Stimulated activated CD4-positive, alpha-beta T cell treated with anti-CD3 and anti-CD28 coated beads, Interleukin-4, amount 100 ng/mL, for 4 hours (primary cell): ENCODE measurements at regions not wholly inside any gene's neighbourhood (a gene's known extent, or its start where the extent isn't known, plus 50 kb on each side); places are given as distances from the start of the nearest gene placed in this dataset.
"Not testable (repeated sequence)": the region's sequence is repeated elsewhere in the genome, so short reads cannot be mapped to it uniquely, and the experiment has no call there.

Experiments used
- DNase-seq, 2 experiments: peaks; one replicate each; pipeline ENCODE4 v3.0.0-alpha.2; 2020

DNA sequence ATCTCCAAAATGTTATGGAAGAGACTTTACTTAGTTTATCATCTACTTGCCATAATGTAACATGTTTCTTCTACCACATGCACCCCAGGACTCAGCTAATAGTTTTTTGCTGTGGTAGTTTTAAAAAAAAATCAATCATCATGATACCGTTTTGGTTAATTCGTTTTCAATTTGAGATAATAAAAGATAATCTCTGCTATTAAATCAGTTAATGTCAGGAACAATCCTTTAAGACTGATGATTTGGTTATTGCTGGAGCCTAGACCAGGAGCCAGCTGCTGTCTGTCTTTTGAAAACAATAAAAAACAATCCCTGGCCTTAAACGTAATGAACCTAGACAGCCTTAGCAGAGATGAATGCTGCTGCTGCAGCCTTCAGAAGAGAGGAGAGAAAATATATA lies 403.7 kb downstream of the OXSM start:
- no peak for DNase-seq

DNA sequence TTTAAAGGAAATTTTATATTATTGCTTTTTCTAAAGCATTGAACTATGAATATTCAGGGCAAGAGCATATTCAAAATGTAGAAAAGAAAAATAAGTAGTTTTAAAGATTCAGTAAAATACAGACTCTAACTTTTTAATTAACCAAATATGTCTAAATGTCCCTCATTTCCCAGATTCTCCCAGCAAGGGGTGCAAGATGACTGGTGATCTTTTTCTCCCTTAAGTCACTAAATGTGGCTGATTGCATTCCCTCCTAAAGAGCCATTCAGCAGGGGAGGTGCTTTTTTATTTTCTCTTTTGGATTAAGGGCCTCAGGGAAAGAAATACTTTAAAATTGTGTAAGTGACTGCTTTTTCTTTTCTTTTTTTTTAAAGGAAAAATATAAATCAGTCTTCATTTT lies 406.9 kb downstream of the OXSM start:
- no peak for DNase-seq

DNA sequence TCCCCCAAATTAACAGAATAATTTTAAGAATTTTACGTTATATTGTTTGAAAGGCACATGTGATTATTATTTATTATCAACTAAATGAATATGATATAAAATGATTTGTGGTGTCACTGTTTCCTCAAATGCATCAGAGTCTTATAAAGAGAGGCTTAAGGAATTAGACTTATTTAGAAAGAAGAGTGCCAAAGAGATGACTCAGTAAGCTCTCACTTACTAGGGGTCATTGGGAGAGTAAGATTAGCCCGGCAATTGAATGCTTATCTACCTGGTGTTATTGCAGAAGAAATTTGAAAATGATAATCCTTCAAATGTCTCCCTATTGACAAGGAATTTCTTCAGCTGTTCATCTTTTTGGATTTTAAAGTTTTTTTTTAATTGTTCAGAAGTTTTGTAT lies 408.7 kb downstream of the OXSM start:
- no peak for DNase-seq

DNA sequence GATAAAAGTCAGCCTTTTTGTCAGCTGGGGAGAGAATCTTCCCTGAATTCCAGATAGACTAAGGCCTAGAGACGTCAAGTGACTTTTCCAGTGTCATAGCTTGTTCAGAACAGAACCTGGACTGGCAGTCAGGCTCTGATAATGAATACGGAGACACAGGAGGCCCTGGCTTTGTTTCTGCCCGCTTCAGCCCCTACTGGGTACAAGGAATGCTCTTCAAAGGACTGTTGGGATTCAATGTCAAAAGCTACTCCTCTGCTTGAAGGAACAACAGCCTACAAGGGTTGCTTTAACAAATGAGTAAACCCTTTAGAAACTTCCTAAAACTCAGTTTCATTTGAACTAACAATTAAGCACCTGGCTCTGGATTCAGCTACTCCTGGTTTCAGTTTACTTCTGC lies 412.3 kb downstream of the OXSM start:
- DNase-seq = no peak

DNA sequence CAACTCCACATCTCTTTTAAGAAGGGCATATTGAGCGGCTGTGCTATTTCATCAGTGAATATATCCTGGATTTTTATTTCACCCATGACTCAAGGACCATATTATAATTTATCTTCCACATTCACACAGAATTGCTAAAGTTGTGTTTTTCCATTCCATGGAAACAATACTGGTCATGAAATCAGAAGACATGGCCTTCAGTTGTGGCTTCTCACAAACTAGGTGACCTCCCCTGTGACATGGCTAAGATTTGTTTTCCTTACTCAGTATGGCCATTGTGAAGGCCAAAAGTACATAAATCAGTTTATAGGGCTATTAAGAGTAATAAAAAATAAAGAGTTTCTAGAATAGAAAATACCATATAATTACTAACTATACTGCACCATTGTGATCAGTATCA lies 415.6 kb downstream of the OXSM start:
- no peak for DNase-seq

DNA sequence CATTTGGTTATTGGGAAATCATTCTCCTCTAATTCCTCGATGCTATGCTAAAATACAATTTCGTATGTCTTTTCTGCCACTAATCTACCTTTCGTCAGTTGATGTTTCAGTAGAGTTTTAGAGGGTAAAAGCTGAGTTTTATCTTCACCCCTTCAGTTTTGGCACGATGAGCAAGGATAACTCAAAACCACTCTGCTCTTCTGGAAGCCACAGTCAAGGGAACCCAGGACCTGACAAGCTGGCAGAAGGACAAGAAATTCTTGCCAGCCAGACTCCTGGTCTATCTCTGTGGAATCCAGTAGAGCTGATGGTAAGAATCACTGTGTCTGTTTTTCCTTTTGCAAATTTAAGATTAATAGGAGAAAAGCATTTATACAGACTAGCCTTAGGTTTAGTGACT lies 414.4 kb upstream of the LRRC3B start:
- no peak for DNase-seq

DNA sequence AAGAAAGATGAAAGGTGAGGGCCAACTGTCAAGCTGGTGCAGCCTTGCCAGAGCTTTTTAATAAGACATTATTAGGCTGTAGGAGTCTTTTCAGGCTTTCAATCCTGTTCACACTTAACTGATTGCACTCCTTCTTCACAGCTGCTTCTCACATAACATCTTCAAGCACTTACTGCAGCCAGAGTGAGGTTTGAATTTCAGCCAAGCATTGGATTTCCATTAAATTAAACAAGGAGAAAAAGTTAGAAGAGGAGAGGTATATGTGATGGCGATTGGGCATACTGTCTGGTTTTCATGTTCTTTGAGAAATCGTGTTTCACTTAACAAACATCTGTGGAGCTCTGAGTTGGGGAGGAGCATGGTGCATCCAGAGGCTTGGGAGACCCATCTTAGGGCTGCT lies 392.8 kb upstream of the LRRC3B start:
- DNase-seq = no peak

DNA sequence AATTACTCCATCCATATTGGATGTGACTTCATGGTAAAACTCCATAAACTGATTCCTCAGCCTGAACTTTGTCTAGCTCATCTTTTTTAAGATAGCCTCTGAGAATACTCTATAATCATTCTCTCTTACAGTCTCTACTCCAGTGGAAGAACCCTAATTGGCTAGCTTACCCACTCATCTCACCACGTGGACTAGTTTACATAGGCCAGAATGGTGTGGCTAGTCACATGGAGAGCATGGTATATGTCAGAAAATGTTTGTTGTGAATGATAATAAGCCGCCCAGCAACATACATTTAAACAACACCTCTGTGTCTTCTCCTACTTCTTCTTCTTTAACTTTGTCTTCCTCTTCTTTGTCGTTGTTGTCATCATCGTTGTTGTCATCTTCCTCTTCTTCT lies 389.2 kb upstream of the LRRC3B start:
- no peak for DNase-seq

DNA sequence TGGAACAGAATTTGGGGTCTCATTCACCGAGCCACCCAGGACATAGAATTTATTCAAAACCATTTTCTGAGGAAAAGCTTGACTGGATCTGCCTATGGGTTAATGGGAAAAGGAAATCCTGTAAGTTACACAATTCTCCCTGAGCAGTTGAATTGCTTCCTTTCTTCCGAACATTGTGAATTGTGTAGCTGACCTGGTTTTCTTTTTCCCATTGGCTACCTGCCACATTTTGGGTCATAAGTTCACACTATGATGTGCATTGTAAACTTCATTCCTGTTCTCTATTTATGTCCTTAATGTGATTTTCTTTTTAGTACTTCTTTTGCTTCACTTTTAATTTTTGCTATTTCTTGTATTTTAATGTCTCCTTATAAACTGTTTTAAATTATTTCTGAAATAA lies 386.0 kb upstream of the LRRC3B start:
- no peak for DNase-seq

DNA sequence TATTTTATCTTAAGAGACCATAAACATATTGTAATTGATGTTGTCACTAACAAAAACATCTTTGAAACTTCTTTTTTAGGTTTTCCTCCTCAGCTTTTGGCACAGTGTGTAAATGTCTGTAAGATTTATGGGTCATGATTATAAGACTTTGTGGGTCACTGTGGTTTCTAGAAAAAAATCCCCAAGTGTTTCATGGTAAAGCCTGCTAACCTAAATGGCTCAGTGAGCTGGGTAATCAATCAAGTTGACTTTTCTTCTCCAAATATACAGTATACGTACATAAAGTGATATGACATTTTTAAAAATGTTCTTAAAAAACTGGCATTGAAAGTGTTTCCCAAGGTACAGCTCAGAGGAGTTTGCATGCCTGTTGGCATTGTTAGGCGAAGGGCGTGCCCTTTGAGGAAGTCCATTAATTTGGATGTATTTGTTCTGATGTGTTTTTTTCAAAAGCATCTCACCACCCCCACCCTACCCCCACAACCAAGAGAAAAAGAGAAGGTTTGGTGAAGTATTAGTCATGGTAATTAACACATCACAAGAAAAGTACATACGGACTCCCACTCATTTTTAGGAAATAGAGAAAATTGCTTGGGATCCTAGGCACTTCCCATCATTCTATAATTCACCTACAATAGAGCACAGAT lies 385.4 kb upstream of the LRRC3B start:
- DNase-seq = no peak

DNA sequence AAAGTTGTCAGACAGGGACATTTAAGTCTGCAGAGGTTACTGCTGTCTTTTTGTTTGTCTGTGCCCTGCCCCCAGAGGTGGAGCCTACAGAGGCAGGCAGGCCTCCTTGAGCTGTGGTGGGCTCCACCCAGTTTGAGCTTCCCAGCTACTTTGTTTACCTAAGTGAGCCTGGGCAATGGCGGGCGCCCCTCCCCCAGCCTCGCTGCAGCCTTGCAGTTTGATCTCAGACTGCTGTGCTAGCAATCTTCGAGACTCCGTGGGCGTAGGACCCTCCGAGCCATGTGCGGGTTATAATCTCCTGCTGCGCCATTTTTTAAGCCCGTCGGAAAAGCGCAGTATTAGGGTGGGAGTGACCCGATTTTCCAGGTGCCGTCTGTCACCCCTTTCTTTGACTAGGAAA lies 378.0 kb upstream of the LRRC3B start:
- DNase-seq = not testable (repeated sequence)

DNA sequence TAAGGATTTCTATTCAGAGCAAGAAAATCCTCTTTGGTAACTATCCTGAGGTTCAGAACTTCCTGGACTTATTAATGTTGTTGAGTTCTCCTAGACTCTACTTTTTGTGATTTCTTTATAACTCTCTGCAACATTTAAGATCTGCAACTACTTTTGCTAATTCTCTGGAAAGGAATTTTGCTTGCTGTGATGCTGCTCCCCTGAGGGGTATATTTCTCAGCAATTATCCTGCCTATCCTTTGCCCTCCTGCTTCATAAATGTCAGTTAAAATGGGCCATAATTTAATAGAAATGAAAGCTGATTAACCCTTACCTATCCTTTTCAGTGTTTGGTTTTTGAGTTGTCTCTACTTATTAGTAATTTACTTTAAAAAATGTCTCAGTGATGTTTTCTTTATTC lies 377.3 kb upstream of the LRRC3B start:
- no peak for DNase-seq

DNA sequence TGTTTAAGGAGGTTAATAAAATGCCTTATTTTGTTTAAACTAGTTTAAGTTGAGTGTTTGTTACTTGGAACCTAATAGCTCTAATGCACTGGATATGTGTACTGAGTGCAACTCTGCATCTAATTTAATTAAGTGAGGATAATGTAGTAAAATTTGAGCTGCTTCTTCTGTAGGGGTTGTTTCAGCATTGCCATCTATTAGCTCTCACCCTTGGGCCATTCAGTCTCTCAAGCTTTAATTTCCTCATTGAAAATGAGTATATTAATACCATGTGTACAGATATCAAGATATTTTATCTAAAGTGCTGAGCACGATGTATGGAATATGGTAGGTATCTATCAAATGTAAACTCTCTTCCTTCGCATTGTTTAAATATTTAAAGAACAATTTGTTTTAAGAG lies 375.7 kb upstream of the LRRC3B start:
- DNase-seq = no peak

DNA sequence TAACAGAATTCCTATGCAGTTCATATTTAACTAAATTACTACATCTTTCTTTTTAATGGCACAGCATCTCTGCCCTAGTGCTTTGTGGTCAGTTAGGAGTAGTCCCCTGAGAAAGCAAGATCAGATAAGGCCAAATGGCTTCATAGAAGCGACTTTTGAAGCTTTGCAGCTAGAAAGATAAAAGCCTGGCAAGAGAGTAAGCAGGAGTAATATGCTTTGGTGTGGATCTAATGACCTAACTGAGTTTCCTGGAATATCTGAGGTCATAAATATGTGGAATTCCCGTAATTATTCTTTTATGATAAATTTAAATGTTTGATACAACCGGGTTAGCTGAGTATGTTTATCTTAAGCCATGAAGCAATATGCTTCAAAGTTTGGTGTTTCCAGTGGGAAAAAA lies 374.9 kb upstream of the LRRC3B start:
- DNase-seq = no peak

DNA sequence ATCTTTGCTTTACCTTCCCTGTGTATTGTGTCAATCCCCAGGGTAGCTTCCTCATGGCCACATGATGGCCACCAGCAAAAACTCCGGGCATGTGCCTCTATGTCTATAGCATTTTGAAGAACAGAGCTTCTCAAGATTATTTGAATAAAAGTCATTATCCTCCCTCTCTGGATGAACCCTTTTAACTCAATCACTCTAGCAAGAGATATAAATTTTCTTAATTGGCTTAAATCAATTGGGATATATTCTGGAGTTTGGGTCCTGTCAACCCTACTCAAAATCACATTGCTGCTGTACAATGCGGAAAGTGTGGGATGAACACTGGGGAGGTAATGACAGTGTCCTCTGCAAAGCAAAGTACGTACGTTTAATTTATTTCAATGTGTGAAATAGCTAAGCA lies 370.6 kb upstream of the LRRC3B start:
- DNase-seq = no peak

DNA sequence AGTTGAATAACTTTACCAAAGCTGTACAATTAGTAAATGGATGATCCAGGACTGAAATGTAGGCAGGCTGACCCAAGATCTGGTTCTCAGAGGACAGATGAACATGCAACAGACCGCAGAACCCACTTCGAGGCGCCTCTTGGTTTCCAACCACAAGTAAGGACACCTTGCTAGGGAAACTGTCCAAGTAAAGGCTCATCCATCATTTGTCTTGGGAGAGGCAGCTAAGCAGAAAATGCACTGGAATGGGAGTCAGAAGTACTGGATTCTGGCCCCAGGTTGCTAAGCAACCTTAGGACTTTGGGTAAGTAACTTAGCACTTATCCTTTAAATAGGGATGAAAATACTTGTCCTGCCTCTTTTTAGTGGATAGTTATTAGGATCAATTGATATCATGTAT lies 366.3 kb upstream of the LRRC3B start:
- DNase-seq = no peak

DNA sequence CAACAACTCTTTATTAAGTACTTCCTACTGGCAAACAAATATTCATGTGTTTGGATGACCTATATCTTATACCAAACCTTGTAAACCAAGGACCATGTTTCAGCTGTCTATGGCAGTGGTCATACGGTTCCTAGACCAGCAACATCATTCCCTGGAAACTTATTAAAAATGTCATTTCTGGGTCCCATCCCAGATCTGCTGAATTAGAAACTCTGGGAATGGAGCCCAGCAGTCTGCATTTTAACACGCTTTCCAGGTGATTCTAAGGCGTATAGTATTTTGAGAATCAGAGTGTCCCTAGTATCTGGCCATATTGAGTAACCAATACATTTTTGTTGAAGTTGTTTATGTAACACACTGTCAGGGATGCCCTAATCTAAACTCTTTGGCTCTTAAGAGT lies 363.4 kb upstream of the LRRC3B start:
- DNase-seq = no peak

DNA sequence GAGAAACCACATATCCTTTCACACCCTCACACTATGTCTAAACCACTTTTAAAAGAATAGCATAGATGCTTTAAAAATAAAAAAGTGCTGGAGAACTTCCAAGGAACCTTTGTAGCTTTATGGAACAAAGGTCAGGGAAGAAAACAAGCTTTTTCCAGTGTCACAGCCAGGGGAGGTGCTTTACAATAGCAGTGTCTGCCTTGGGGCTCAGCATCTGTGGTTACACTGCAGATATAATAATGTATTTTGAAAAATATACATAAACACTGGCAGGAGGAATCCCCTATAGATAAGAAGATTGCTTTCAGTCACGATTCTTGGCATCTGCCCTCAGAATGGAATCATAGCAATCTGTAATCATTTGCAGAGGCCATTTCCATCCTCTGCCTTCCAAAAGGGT lies 362.4 kb upstream of the LRRC3B start:
- DNase-seq = no peak

DNA sequence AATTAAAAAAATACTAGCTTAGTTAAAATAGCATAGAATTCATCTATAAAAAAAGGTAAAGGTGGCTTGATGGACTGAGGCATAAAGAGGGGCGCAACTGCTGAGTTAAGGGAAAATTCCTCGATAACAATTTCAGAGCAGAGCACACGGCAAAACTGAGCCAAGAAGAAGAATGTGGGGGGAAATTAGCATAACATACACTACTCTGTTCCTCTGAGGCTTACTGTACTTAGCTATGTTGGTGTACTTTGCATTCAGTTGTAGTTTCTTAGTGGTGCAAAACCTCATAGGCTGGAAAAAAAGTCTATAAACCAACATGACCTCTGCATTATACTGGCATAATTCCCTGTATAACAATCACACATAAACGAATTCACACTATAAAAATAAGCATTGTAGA lies 357.9 kb upstream of the LRRC3B start:
- DNase-seq = no peak

DNA sequence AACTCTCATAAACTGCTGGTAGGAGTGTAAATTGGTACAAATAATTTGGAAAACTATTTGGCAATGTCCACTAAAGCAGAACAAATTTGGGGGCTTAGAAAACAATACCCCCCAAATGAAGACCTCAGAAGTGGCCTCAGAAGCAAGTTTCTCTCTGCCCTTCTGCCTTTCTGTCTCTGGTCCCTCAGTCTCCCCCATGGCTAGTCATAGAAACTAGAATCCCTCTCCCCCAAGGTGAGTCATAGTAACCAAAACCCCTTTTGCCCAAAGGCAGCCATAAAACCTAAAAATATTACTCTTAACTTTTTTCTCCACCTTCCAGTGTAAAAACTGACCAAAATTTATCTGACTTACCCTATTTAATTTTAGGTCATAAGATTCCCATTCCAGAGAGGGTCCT lies 350.7 kb upstream of the LRRC3B start:
- DNase-seq = no peak

DNA sequence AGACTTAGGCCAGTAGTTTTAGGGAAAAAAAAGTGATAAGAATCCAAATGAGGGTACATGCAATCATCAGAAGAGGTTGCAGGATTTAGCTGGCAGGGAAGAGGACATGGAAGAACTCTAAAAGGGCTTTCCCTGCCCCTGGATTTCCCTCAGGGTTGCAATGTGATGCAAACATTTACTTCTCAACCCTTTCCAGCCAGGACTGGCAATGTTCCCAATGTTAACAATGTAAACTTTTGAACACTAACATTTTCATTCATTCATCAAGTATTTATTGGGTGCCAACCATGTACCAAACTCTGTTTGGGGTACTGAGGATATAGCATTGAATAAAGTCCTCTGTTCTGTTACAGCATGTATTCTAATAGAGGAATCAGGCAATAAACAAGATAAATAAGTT lies 349.4 kb upstream of the LRRC3B start:
- no peak for DNase-seq

DNA sequence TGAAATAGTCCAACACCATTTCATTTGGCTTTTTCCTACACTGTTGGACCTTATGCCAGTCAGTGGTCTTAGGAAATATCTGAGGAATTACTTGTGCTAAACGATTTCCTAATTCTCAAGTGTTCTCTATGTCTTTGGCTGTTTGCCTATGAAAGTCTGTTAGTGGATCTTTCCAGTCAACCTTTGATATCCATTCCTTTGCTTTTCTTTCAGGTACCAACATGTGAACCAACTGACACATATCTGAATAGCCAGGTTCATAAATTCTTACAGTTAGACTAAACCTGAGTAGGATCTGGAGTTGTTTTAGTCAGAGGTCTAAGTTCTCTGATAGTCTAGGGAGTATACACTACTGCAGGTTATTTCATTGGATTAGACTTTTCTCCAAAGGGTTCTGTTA lies 343.5 kb upstream of the LRRC3B start:
- DNase-seq = no peak

DNA sequence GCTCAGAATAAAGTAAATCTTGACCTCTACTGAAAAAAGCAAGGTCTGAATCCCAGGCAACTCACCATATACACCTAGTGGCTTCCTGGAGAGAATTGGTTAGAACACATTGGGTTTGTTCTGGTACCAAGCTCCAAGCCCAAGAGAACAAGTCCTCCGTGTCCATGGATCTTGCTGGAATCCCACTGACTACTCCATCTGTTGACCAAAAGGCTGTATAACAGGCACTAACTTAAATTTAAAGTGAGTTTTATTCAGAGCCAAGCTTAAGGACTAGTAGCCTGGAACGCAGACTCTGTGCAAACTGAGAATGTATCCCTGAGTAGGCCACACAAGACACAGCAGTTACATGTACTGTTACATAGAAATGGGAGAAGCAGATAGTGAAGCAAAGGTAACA lies 342.1 kb upstream of the LRRC3B start:
- DNase-seq = no peak

DNA sequence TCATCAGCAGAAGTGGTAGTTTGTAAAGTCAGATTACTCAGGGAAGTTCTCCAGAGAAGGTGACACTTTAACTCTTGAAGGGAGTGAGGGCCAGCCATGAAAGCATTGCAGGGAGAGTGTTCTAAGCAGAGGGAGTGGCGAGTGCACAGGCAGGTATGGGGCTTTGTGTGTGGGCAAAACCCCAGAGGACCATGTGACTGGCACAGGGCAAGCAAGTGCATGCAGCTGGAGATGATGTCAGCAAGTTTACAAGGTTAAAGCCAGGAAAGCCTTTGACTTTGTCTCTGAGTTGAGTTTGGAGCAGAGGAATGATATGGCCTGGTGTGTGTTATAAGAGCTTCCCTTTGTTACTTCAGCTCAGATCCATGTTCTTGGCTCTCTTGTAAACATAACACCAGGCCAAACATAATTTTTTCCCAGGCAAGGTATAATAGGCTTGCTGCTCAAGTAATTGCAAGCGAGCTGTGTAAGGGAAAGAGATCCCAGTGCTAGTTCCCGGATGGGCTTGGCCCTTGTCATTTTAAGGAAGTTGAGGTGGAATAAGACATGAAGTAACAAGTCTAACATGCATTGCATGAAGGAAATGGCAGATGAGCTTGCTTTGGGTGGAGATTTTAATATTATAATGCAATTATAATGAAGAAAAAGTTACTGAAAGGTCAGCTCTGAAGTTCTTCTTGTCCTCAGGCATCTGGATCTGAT lies 341.1 kb upstream of the LRRC3B start:
- DNase-seq = no peak

DNA sequence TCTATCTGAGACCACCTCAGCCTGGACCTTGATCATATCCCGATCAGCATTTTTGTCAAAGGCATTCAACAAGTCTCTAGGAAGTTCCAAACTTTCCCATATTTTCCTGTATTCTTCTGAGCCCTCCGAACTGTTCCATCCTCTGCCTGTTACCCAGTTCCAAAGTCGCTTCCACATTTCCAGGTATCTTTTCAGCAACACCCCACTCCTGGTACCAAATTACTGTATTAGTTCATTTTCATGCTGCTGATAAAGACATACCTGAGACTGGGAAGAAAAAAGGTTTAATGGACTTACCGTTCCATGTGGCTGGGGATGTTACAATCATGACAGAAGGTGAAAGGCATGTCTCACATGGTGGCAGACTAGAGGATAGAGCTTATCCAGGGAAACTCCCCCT lies 338.1 kb upstream of the LRRC3B start:
- DNase-seq = not testable (repeated sequence)
